ENCODE measurements at regions not wholly inside any gene's neighbourhood (a gene's known extent, or its start where the extent isn't known, plus 50 kb on each side); places are given as distances from the start of the nearest gene placed in this dataset.

- no peaks in the 10 kb centered on the region for H3K9me3 Mint-ChIP-seq
- H3K36me3 Mint-ChIP-seq (ENCODE audit: low read depth) = no peaks in the 10 kb centered on the region
- H3K27ac Mint-ChIP-seq = no peak overlapping the region
- H3K4me1 Mint-ChIP-seq (ENCODE audit: low read depth) = no peaks in the 10 kb centered on the region
- peaks cover 11% of the 10 kb centered on the region for H3K27me3 Mint-ChIP-seq
- H3K4me3 Mint-ChIP-seq = no peak overlapping the region
- DNase-seq = no peak
Observed at GRCh38 chr3:130626049-130626448, 109.1 kb downstream of the COL6A6 start.

GRCh38 chr3:130627143-130627855 is 110.3 kb downstream of the COL6A6 start:
- no peak for DNase-seq

GRCh38 chr3:130627882-130628281 is 110.9 kb downstream of the COL6A6 start:
- Mint-ChIP-seq H3K36me3 (ENCODE audit: low read depth) (no peaks in the 10 kb centered on the region), H3K4me1 (ENCODE audit: low read depth) (no peaks in the 10 kb centered on the region), H3K9me3 (no peaks in the 10 kb centered on the region), H3K4me3 (no peak overlapping the region), H3K27ac (no peak overlapping the region), H3K27me3 (peaks cover 7% of the 10 kb centered on the region)
- no peak for DNase-seq

More at GRCh38 chr3:130627143-130627855, 110.3 kb downstream of the COL6A6 start:
- Mint-ChIP-seq H3K27me3 (peaks cover 11% of the 10 kb centered on the region), H3K27ac (no peak overlapping the region), H3K4me1 (ENCODE audit: low read depth) (no peaks in the 10 kb centered on the region), H3K36me3 (ENCODE audit: low read depth) (no peaks in the 10 kb centered on the region), H3K4me3 (no peak overlapping the region), H3K9me3 (no peaks in the 10 kb centered on the region)
